ENCODE measurements at regions not wholly inside any gene's neighbourhood (a gene's known extent, or its start where the extent isn't known, plus 50 kb on each side); places are given as distances from the start of the nearest gene placed in this dataset.

DNA sequence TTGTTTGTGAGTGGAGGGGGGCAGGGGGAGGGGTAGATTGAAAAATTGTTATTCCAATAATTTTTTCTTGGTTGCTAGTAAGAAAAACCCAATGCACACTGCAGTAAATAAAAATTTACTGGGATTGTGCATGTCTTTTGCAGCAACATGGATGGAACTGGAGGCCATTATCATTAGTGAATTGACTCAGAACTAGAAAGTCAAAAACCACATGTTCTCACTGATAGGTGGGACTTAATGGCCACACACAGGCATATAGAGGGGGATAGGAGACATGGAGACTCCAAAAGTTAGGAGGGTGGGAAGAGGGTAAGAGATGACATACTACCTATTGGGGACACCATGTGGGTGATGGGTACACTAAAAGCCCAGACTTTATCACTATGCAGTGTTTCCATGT lies 67.2 kb downstream of the BUB3 start:
- TF ChIP-seq POLR2A (IDR thresholded peaks at IDR 0.05; ENCODE audit: low read depth) (no peak), EP300 (IDR thresholded peaks at IDR 0.05) (no peak)
- TF ChIP-seq, protein P1, sequence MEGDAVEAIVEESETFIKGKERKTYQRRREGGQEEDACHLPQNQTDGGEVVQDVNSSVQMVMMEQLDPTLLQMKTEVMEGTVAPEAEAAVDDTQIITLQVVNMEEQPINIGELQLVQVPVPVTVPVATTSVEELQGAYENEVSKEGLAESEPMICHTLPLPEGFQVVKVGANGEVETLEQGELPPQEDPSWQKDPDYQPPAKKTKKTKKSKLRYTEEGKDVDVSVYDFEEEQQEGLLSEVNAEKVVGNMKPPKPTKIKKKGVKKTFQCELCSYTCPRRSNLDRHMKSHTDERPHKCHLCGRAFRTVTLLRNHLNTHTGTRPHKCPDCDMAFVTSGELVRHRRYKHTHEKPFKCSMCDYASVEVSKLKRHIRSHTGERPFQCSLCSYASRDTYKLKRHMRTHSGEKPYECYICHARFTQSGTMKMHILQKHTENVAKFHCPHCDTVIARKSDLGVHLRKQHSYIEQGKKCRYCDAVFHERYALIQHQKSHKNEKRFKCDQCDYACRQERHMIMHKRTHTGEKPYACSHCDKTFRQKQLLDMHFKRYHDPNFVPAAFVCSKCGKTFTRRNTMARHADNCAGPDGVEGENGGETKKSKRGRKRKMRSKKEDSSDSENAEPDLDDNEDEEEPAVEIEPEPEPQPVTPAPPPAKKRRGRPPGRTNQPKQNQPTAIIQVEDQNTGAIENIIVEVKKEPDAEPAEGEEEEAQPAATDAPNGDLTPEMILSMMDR (IDR thresholded peaks at IDR 0.05): no peak
